ENCODE measurements at regions not wholly inside any gene's neighbourhood (a gene's known extent, or its start where the extent isn't known, plus 50 kb on each side); places are given as distances from the start of the nearest gene placed in this dataset.

- H3K4me3 ChIP-seq (ENCODE audit: low read depth, low read length), result no peak overlapping the region
- TF ChIP-seq CTCF (IDR thresholded peaks at IDR 0.05; ENCODE audit: low read depth, low read length), result no peak
Observed at GRCh38 chr7:112970771-112971170, 115.9 kb downstream of the GPR85 start.

GRCh38 chr7:112969946-112970345, 116.7 kb downstream of the GPR85 start:
- H3K4me3 ChIP-seq (ENCODE audit: low read depth, low read length), result no peak overlapping the region
- no peak for TF ChIP-seq CTCF (IDR thresholded peaks at IDR 0.05; ENCODE audit: low read depth, low read length)

- no peak for TF ChIP-seq CTCF (IDR thresholded peaks at IDR 0.05; ENCODE audit: low read depth, low read length)
- no peak overlapping the region for H3K4me3 ChIP-seq (ENCODE audit: low read depth, low read length)
Observed at GRCh38 chr7:112965506-112965905, 121.1 kb downstream of the GPR85 start.

DNA sequence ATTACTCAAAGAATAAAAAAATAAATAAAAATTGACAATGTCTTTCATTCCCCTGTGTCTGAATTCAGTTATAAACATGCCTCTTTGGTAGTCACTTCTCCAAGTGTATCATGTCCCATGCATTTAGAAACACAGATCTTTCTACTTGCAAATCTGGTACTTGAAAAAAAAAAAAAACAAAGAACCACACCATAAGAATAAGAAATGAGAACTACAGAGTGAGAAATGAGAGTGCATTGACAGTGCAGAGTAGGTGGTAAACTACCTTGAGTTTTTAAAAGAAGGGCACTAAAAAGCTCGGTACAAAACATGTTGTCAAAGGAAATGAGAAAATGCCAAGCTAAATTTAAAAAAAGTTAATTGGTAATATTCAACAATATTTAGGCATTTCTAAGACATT, 123.0 kb downstream of the GPR85 start:
- no peak for TF ChIP-seq CTCF (IDR thresholded peaks at IDR 0.05; ENCODE audit: low read depth, low read length)
- H3K4me3 ChIP-seq (ENCODE audit: low read depth, low read length), result no peak overlapping the region

DNA sequence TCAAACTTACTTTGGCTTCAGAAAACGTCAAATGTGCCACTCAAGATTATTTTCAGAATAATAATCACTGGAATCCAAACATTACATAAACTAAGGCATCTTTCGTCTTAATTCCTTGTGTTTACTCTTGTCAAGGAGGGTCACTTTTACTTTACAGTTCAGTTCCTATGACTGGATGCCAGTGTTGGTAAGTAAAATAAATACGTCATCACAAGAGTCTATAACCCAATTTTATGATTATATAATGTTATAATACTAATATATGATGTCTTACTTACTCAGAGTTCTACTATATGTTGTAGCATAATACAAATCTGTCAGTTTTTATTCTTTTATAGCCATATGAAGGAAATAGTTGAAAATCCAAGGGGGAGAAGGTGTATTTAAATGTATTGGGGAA, 123.8 kb downstream of the GPR85 start:
- TF ChIP-seq CTCF (IDR thresholded peaks at IDR 0.05; ENCODE audit: low read depth, low read length), result no peak
- no peak overlapping the region for H3K4me3 ChIP-seq (ENCODE audit: low read depth, low read length)

DNA sequence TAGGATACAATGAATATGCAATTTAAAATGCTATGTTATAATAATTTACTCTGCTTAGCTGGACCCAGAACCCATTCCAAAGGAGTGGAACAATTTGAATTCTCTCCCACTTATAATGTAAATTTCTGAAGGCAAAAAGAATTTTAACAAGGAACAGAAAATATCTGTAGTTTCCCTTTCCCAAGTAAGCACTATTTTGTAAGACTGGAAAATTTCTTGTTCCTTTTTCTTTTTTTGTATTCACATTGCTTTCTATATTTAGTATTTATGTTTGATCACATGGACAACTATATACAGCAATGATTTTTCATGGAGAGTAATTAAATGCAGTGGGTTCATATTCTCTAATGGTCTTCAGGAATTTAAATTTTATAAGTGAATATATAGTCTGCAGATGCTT, 127.4 kb downstream of the GPR85 start:
- TF ChIP-seq CTCF (IDR thresholded peaks at IDR 0.05; ENCODE audit: low read depth, low read length), result no peak
- H3K4me3 ChIP-seq (ENCODE audit: low read depth, low read length), result no peak overlapping the region

DNA sequence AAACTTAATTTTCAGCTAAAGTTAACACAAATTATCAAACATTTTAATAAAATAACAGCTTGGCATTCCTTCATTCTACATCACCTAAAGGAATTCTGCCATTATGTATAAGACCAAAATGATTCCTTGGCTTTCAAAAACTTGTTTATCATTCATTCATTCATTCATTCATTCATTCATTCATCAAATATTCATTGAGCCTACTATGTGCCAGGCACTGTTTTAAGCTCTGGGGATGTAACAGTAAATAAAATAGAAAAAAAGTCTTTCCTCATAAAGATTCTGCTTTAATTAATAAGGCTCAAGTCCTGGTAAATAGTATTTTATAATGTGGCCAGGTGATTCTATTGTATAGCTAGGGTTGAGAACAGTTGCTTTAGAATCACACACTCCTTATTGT, 127.9 kb downstream of the GPR85 start:
- no peak overlapping the region for H3K4me3 ChIP-seq (ENCODE audit: low read depth, low read length)
- TF ChIP-seq CTCF (IDR thresholded peaks at IDR 0.05; ENCODE audit: low read depth, low read length), result no peak

Data from WI38 (cell line).